Vagina (tissue), 2 donors: ENCODE measurements at regions not wholly inside any gene's neighbourhood (a gene's known extent, or its start where the extent isn't known, plus 50 kb on each side); places are given as distances from the start of the nearest gene placed in this dataset.

Experiments used
- DNase-seq, 2 donors: peaks; one replicate each; pipeline ENCODE4 v3.0.0-alpha.2; 2017; ENCODE audit errors: extremely low spot score in 2 of 2
- H3K27ac ChIP-seq: fragments of 200-600 bp; sonication (generic); one replicate; pipeline ENCODE4 v1.5.1; 2019
- H3K27me3 ChIP-seq: fragments of 200-600 bp; sonication (generic); one replicate; pipeline ENCODE4 v1.5.1; 2019
- H3K36me3 ChIP-seq, 2 donors: fragments of 200-600 bp; sonication (generic); one replicate each; pipeline ENCODE4 v1.5.1; 2017 to 2019
- H3K4me1 ChIP-seq: fragments of 200-600 bp; sonication (generic); one replicate; pipeline ENCODE4 v1.5.1; 2019
- H3K4me3 ChIP-seq, 2 donors: fragments of 200-600 bp; sonication (generic); 1 replicate in 1 of 2; 2 replicates in 1 of 2; pipeline ENCODE4 v1.5.1; 2016 to 2019
- H3K9me3 ChIP-seq: fragments of 200-600 bp; sonication (generic); one replicate; pipeline ENCODE4 v1.5.1; 2019
- POLR2A ChIP-seq, 2 donors: fragments of 450-650 bp; IDR thresholded peaks; one replicate each; pipeline ENCODE4 v1.6.1; 2017; ENCODE audit warnings: antibody characterized with exemption in 2 of 2, mild to moderate bottlenecking in 2 of 2, moderate library complexity in 2 of 2
- POLR2AphosphoS5 ChIP-seq, 2 donors: sonication (generic); formaldehyde crosslinking; IDR thresholded peaks; one replicate each; pipeline ENCODE4 v1.9.0; 2017; ENCODE audit warnings: antibody characterized with exemption in 2 of 2, mild to moderate bottlenecking in 2 of 2, low read depth in 1 of 2; ENCODE audit not compliant: insufficient read depth in 1 of 2
- intact Hi-C: fragments of 100-400 bp; cut with DNase I; formaldehyde crosslinking; loops from one replicate; pipeline ENCODE4 v1.15.1; 2023
- TF ChIP-seq, protein P1 (sequence below), 3 experiments: fragments of 450-650 bp in 2 of 3; fragments of 200-600 bp in 1 of 3; sonication (generic) in 1 of 3; IDR thresholded peaks; one replicate each; pipeline ENCODE4 v1.5.1; 2017 to 2019; ENCODE audit warnings: antibody characterized with exemption in 3 of 3, mild to moderate bottlenecking in 2 of 3, moderate library complexity in 2 of 3

DNA sequence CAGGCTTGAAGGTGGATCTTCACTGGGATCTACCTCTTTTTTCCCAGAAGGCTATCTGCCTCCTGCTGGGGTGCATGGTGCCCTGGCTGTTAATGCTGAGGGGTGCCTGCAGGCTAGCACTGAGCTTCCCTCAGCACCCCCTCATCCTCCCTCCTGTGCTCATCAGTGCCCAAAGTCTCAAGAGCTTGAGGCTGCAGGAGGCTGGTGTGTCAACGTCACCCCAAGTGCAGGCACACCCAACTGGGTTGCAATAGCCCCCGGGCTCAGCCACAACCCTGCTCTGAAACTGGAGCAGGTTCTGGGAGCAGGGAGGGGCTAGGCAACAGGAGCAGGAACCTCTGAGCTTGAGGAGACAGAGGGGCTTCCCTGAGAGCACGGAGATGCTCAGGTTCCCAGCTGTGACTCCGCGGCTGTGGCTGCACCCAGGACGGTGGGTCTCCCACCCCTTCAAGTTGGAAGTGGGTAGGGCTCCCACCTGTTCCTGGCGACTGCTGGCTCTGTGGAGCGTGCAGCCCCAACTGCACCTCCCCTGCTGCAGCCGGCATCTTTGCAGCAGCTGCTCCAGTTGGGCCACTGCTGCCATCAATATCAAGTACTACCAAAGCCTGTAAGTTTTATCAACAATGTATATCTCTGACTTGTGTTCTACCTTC is 1266.6 kb upstream of the C9orf72 start:
- Histone ChIP-seq H3K27me3 (no peaks in the 10 kb centered on the region), H3K9me3 (no peaks in the 10 kb centered on the region), H3K4me1 (no peaks in the 10 kb centered on the region), H3K27ac (no peak overlapping the region), H3K4me3 (no peak overlapping the region), H3K36me3 (no peaks in the 10 kb centered on the region)
- no peak for DNase-seq
- TF ChIP-seq, protein P1, sequence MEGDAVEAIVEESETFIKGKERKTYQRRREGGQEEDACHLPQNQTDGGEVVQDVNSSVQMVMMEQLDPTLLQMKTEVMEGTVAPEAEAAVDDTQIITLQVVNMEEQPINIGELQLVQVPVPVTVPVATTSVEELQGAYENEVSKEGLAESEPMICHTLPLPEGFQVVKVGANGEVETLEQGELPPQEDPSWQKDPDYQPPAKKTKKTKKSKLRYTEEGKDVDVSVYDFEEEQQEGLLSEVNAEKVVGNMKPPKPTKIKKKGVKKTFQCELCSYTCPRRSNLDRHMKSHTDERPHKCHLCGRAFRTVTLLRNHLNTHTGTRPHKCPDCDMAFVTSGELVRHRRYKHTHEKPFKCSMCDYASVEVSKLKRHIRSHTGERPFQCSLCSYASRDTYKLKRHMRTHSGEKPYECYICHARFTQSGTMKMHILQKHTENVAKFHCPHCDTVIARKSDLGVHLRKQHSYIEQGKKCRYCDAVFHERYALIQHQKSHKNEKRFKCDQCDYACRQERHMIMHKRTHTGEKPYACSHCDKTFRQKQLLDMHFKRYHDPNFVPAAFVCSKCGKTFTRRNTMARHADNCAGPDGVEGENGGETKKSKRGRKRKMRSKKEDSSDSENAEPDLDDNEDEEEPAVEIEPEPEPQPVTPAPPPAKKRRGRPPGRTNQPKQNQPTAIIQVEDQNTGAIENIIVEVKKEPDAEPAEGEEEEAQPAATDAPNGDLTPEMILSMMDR (IDR thresholded peaks at IDR 0.05): no peak
- TF ChIP-seq POLR2AphosphoS5 (IDR thresholded peaks at IDR 0.05; ENCODE audit: insufficient read depth in 1 of 2, low read depth in 1 of 2) (no peak), POLR2A (IDR thresholded peaks at IDR 0.05) (no peak)
- intact Hi-C loops: no loop called here

DNA sequence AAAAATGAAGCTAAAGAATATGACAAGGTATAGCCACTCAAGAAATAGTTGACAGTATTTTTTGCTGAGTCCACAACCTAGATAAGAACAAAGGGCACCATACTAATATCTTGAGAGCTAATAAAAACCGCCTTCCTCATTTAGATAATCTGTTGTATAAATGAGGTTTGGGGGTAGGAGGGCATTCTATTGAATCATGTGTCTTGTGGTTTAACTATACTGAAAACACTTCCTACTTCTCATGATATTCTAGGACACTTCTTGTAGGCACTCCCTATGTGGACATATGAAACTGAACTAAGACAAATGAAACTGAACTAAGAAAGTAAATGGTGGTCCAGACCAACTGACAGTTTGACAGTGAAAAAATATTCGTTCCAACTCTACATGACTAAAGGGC is 1268.5 kb upstream of the C9orf72 start:
- no peak for DNase-seq
- no peaks in the 10 kb centered on the region for H3K9me3 ChIP-seq
- no peaks in the 10 kb centered on the region for H3K4me1 ChIP-seq
- H3K27ac ChIP-seq: no peak overlapping the region
- H3K36me3 ChIP-seq: no peaks in the 10 kb centered on the region
- no peak overlapping the region for H3K4me3 ChIP-seq
- no peaks in the 10 kb centered on the region for H3K27me3 ChIP-seq
- TF ChIP-seq, protein P1 (IDR thresholded peaks at IDR 0.05): no peak
- TF ChIP-seq POLR2AphosphoS5 (IDR thresholded peaks at IDR 0.05; ENCODE audit: insufficient read depth in 1 of 2, low read depth in 1 of 2): no peak
- TF ChIP-seq POLR2A (IDR thresholded peaks at IDR 0.05): no peak
- intact Hi-C loops: no loop called here

DNA sequence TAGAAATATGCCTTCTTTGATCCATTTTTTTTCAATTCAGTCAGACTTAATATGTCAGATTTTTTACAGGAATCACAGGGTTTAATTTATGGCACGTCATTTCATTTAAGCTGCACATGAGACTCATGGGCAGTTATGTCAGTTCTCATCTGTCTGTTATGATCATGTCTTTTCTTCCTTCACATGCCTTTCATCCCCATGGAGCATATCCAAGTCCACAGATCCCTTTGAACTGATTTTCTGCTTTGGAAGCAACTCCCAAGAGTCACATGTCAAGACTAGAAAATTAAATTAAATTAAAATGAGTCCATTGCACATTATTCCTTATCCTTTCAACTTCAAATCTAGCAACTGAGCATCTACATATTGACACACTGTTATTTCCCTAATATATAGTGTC is 1274.0 kb upstream of the C9orf72 start:
- no peaks in the 10 kb centered on the region for H3K27me3 ChIP-seq
- intact Hi-C loops: no loop called here
- TF ChIP-seq, protein P1 (IDR thresholded peaks at IDR 0.05): no peak
- TF ChIP-seq POLR2AphosphoS5 (IDR thresholded peaks at IDR 0.05; ENCODE audit: insufficient read depth in 1 of 2, low read depth in 1 of 2): no peak
- no peak for TF ChIP-seq POLR2A (IDR thresholded peaks at IDR 0.05)

DNA sequence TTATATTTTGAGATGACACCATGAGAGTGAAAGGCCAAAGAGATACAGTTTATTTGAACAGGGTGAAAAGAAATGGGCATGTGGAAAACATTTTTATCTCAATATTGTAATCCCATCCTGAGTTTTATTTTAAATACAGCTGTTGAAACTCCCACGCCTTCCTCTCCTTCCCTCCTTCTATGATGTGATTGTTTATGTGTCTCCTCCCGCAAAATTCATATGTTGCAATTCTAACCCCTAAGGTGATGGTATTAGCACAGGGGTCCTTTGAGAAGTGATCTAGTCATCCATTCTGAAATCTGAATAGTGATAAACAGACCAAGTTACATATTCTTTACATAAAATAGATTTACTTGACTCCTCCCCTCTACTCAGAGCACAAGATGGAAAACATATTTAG is 1275.4 kb upstream of the C9orf72 start:
- Histone ChIP-seq H3K9me3 (no peaks in the 10 kb centered on the region), H3K27me3 (no peaks in the 10 kb centered on the region), H3K4me3 (no peak overlapping the region), H3K36me3 (no peaks in the 10 kb centered on the region), H3K4me1 (no peaks in the 10 kb centered on the region), H3K27ac (no peak overlapping the region)
- intact Hi-C loops: no loop called here
- TF ChIP-seq POLR2AphosphoS5 (IDR thresholded peaks at IDR 0.05; ENCODE audit: insufficient read depth in 1 of 2, low read depth in 1 of 2) (no peak), POLR2A (IDR thresholded peaks at IDR 0.05) (no peak)
- TF ChIP-seq, protein P1 (IDR thresholded peaks at IDR 0.05): no peak
- no peak for DNase-seq

More for the DNA sequence above, 1274.0 kb upstream of the C9orf72 start:
- no peak overlapping the region for H3K4me3 ChIP-seq
- no peak for DNase-seq
- H3K27ac ChIP-seq: no peak overlapping the region
- no peaks in the 10 kb centered on the region for H3K4me1 ChIP-seq
- H3K36me3 ChIP-seq: no peaks in the 10 kb centered on the region
- no peaks in the 10 kb centered on the region for H3K9me3 ChIP-seq

DNA sequence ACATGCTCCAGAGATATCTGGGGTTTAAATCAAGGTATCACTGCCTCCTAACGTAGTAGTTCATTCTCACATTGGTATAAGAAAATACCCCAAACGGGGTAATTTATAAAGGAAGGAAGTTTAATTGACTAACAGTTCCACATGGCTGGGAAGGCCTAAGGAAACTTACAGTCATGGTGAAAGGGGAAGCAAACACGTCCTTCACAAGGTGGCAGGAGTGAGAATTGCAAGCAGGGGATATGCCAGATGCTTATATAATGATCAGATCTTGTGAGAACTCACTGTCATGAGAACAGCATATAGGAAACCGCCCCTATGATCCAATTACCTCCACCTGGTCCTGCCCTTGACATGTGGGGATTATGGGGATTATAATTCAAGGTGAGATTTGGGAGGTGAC is 1280.2 kb upstream of the C9orf72 start:
- no peak overlapping the region for H3K4me3 ChIP-seq
- TF ChIP-seq, protein P1 (IDR thresholded peaks at IDR 0.05): no peak
- TF ChIP-seq POLR2AphosphoS5 (IDR thresholded peaks at IDR 0.05; ENCODE audit: insufficient read depth in 1 of 2, low read depth in 1 of 2): no peak
- no peaks in the 10 kb centered on the region for H3K27me3 ChIP-seq
- no peak for DNase-seq
- H3K27ac ChIP-seq: no peak overlapping the region
- no peaks in the 10 kb centered on the region for H3K36me3 ChIP-seq
- no peaks in the 10 kb centered on the region for H3K9me3 ChIP-seq
- intact Hi-C loops: no loop called here
- H3K4me1 ChIP-seq: no peaks in the 10 kb centered on the region
